Left hindlimb (tissue), 1 donor: ENCODE measurements at regions not wholly inside any gene's neighbourhood (a gene's known extent, or its start where the extent isn't known, plus 50 kb on each side); places are given as distances from the start of the nearest gene placed in this dataset.
"Not testable (repeated sequence)": the region's sequence is repeated elsewhere in the genome, so short reads cannot be mapped to it uniquely, and the experiment has no call there.

ENCODE experiments used
- DNase-seq: peaks from one replicate; pipeline ENCODE4 v3.0.0-alpha.2; 2018

- no peak for DNase-seq
Measured at GRCh38 chr2:204370172-204370718, 175.0 kb upstream of the PARD3B start.

- no peak for DNase-seq
Measured at GRCh38 chr2:204373942-204374341, 171.3 kb upstream of the PARD3B start.

GRCh38 chr2:204380141-204380881 is 165.0 kb upstream of the PARD3B start:
- DNase-seq = no peak

- DNase-seq = no peak
Measured at GRCh38 chr2:204386668-204387067, 158.6 kb upstream of the PARD3B start.

GRCh38 chr2:204389120-204389519 is 156.2 kb upstream of the PARD3B start:
- DNase-seq = no peak

- DNase-seq = no peak
Measured at GRCh38 chr2:204389856-204390255, 155.4 kb upstream of the PARD3B start.

- no peak for DNase-seq
Measured at GRCh38 chr2:204395539-204395938, 149.7 kb upstream of the PARD3B start.

GRCh38 chr2:204401114-204401513 is 144.2 kb upstream of the PARD3B start:
- no peak for DNase-seq

- DNase-seq = no peak
Measured at GRCh38 chr2:204407204-204408014, 137.9 kb upstream of the PARD3B start.

- not testable (repeated sequence) for DNase-seq
Measured at GRCh38 chr2:204412782-204413181, 132.5 kb upstream of the PARD3B start.

- no peak for DNase-seq
Measured at GRCh38 chr2:204415406-204416181, 129.7 kb upstream of the PARD3B start.

- no peak for DNase-seq
Measured at GRCh38 chr2:204416236-204416635, 129.0 kb upstream of the PARD3B start.

GRCh38 chr2:204425821-204426220 is 119.5 kb upstream of the PARD3B start:
- DNase-seq = no peak

GRCh38 chr2:204428675-204429074 is 116.6 kb upstream of the PARD3B start:
- DNase-seq = no peak

GRCh38 chr2:204431529-204431928 is 113.7 kb upstream of the PARD3B start:
- no peak for DNase-seq

GRCh38 chr2:204432196-204432595 is 113.1 kb upstream of the PARD3B start:
- DNase-seq = no peak

GRCh38 chr2:204434660-204435462 is 110.4 kb upstream of the PARD3B start:
- no peak for DNase-seq

- DNase-seq = no peak
Measured at GRCh38 chr2:204436230-204436629, 109.0 kb upstream of the PARD3B start.

- no peak for DNase-seq
Measured at GRCh38 chr2:204437408-204437807, 107.9 kb upstream of the PARD3B start.

GRCh38 chr2:204437815-204438756 is 107.2 kb upstream of the PARD3B start:
- DNase-seq = no peak

- no peak for DNase-seq
Measured at GRCh38 chr2:204441316-204441715, 104.0 kb upstream of the PARD3B start.
